Pancreas (tissue), 10 donors: ENCODE measurements at regions not wholly inside any gene's neighbourhood (a gene's known extent, or its start where the extent isn't known, plus 50 kb on each side); places are given as distances from the start of the nearest gene placed in this dataset.
A peak's percentile ranks its signal among the peaks of the same experiment; 100 is the strongest.

ENCODE experiments used
- ATAC-seq, 4 donors: fragments of 200-7000 bp; cut with Tn5 transposase; one replicate each; pipeline versions ENCODE4 v1.8.0 to v1.9.1; 2020; ENCODE audit warnings: mild to moderate bottlenecking in 4 of 4, moderate library complexity in 4 of 4
- DNase-seq, 6 donors: peaks; one replicate each; pipeline ENCODE4 v3.0.0-alpha.2; 2020
- FAIRE-seq: peaks from 2 replicates; lab custom pipeline; 2012; peaks lifted over from hg19 to GRCh38; lab: Jason Lieb, UNC
- H3K27ac ChIP-seq, 4 donors: fragments of 200-600 bp; sonication (generic); 1 replicate in 3 of 4; 2 replicates in 1 of 4; pipeline versions ENCODE4 v1.5.0 to v1.8.0; 2020
- H3K27me3 ChIP-seq, 4 donors: fragments of 200-600 bp; one replicate each; pipeline ENCODE4 v1.8.0; 2021
- H3K36me3 ChIP-seq, 3 donors: fragments of 200-600 bp; sonication (generic) in 1 of 3; one replicate each; pipeline versions ENCODE4 v1.5.0 to v1.8.0; 2020 to 2021
- H3K4me1 ChIP-seq, 3 donors: fragments of 200-600 bp; one replicate each; pipeline ENCODE4 v1.8.0; 2021
- H3K4me3 ChIP-seq, 4 donors: fragments of 200-600 bp; sonication (generic) in 2 of 4; one replicate each; pipeline versions ENCODE4 v1.5.0 to v1.8.0; 2020 to 2021
- H3K9me3 ChIP-seq, 4 donors: fragments of 200-600 bp; one replicate each; pipeline ENCODE4 v1.8.0; 2021
- WGBS, 2 donors: extraction: QIAGEN DNeasy Blood & Tissue Kit; methylation state at CpG; one replicate each; pipeline ENCODE4 v1.1.7; 2013; 5-methylcytosine and 5-hydroxymethylcytosine counted together
- intact Hi-C, 3 donors: fragments of 100-400 bp; cut with DNase I; formaldehyde crosslinking; loops; one replicate each; pipeline versions ENCODE4 v1.11.1 to v1.14.2; 2022
- TF ChIP-seq, protein P1 (sequence below), 4 donors: fragments of 200-600 bp; sonication (generic) in 3 of 4; IDR thresholded peaks; one replicate each; pipeline versions ENCODE4 v1.5.0 to v1.8.0; 2021; ENCODE audit warnings: antibody characterized with exemption in 4 of 4
- donor health status: healthy with polysubstance abuse.
- donor health status: DM: no; HTN: no; CAD: no; lungs with moderate emphysema.
- donor health status: DM: no; HTN: no; CAD: no.
- donor health status: control.
- donor health status: control.
- donor health status: Bipolar disorder and iron deficiency.
- donor health status: DM: yes; HTN: yes; CAD: no.
- donor health status: DM: no; HTN: no; CAD: no.
- donor health status: DM: no; HTN: no; CAD: no.
- donor health status: DM: yes; HTN: yes; CAD: no.

DNA sequence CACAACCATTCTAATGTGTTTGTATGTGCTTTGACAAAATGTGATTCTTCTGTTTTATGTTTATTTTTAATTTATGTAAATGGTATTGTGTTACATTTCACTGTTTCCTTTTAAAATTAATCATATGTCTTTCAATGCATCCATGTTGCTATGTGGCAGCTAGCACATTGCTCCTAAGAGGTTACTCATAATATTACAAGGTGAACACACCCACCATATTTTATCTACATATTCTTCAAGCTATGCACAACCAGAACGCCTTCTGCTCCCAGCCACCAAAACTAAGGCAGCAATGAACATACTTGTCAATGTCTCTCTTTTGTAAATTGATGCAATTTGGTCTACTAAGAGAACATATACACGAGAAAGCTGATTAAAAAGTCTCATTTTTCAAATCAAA, 160.6 kb upstream of the OSR1 start:
- intact Hi-C loops, result no loop called here
- Histone ChIP-seq H3K4me3 (no peak overlapping the region), H3K27ac (no peak overlapping the region), H3K9me3 (no peaks in the 10 kb centered on the region), H3K27me3 (no peaks in the 10 kb centered on the region), H3K36me3 (no peaks in the 10 kb centered on the region), H3K4me1 (no peaks in the 10 kb centered on the region)
- WGBS, 2 donors, result 50% methylated on average over 2 of the region's 2 CpGs
- ATAC-seq (no peak), DNase-seq (no peak), FAIRE-seq (no peak)
- TF ChIP-seq, protein P1, sequence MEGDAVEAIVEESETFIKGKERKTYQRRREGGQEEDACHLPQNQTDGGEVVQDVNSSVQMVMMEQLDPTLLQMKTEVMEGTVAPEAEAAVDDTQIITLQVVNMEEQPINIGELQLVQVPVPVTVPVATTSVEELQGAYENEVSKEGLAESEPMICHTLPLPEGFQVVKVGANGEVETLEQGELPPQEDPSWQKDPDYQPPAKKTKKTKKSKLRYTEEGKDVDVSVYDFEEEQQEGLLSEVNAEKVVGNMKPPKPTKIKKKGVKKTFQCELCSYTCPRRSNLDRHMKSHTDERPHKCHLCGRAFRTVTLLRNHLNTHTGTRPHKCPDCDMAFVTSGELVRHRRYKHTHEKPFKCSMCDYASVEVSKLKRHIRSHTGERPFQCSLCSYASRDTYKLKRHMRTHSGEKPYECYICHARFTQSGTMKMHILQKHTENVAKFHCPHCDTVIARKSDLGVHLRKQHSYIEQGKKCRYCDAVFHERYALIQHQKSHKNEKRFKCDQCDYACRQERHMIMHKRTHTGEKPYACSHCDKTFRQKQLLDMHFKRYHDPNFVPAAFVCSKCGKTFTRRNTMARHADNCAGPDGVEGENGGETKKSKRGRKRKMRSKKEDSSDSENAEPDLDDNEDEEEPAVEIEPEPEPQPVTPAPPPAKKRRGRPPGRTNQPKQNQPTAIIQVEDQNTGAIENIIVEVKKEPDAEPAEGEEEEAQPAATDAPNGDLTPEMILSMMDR (IDR thresholded peaks at IDR 0.05), result no peak

DNA sequence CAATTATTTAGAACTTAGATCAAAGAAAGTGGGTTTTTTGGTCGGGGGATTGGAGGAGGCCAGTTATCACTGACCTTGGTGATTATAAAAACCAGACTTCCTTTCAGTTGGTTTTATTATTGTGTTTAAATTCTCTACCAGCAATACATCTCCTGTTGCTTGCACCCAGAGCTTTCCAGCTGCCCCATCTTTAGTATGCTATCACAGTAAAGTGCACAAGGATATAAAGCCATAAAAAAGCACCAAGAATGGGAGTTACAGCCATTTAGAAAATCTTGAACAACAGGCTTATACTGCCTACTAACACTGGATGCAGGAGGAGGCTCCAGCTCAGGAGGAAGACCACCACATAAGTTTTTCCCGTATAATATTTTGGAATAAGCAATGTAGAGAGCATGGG, 148.7 kb upstream of the OSR1 start:
- intact Hi-C loops, result no loop called here
- H3K4me3 ChIP-seq, result no peak overlapping the region
- no peaks in the 10 kb centered on the region for H3K27me3 ChIP-seq
- WGBS, 2 donors, result 64 to 82% methylated on average over 2 of the region's 2 CpGs
- H3K4me1 ChIP-seq, result peaks cover 5 to 7% (median 7%) of the 10 kb centered on the region in 3 donors
- no peaks in the 10 kb centered on the region for H3K36me3 ChIP-seq
- ATAC-seq, result no peak
- no peak for DNase-seq
- TF ChIP-seq, protein P1 (IDR thresholded peaks at IDR 0.05), result no peak
- no peak for FAIRE-seq
- H3K27ac ChIP-seq, result no peak overlapping the region
- H3K9me3 ChIP-seq, result no peaks in the 10 kb centered on the region

DNA sequence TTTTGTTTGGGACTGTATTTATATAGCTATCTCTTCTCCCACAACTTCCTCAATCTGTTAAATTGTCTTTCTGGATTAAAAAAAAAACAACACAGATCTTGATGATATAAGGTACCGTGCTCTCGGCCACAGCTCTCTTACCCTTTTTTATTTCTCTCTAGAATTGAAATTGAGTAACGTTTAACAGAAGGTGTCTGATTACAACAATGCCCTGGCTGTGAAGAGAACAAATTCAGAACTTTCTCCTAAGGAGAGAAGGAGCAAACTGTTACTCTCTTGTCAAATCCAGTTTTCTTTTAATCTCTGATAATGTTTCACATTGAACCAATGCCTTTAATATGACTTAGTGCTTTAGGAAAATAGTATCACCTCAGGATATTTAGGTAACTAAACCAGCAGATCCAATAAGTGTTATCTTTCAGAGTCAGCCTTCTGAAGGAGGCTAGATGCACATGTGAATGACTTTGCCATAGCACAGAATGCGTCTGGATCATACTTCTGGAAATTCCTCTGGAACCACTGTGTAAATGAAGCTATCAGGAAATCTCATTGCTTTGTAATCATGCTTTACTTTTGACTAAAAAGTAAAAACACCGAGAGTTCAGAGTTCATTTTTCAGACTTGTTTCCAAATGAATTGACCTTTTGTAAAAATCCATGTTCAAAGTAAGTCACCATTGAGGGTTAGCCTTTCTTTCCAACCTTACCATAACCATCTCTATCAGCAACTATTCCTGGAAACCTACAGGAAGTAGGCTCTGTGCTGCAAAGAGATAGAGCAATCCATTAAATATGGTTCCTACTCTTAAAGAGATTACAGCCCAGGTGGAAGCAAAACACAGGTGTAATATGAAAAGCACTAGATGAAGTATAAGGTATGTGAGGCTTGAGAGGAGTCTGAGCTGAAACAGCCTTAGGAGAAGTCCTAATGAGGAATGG, 147.0 kb upstream of the OSR1 start:
- peak in 3 of 4 donors; percentile 14 to 74 (median 56) for ATAC-seq
- no peak for DNase-seq
- TF ChIP-seq, protein P1 (IDR thresholded peaks at IDR 0.05), result no peak
- peaks cover 5 to 7% (median 7%) of the 10 kb centered on the region in 3 donors for H3K4me1 ChIP-seq
- no peaks in the 10 kb centered on the region for H3K27me3 ChIP-seq
- no peaks in the 10 kb centered on the region for H3K36me3 ChIP-seq
- intact Hi-C loops, result no loop called here
- no peak for FAIRE-seq
- no peak overlapping the region for H3K4me3 ChIP-seq
- H3K27ac ChIP-seq, result peak overlapping the region in 2 of 4 donors; percentile 1 to 21
- no peaks in the 10 kb centered on the region for H3K9me3 ChIP-seq
- 8 to 11% methylated on average over 5 of the region's 5 CpGs for WGBS, 2 donors

DNA sequence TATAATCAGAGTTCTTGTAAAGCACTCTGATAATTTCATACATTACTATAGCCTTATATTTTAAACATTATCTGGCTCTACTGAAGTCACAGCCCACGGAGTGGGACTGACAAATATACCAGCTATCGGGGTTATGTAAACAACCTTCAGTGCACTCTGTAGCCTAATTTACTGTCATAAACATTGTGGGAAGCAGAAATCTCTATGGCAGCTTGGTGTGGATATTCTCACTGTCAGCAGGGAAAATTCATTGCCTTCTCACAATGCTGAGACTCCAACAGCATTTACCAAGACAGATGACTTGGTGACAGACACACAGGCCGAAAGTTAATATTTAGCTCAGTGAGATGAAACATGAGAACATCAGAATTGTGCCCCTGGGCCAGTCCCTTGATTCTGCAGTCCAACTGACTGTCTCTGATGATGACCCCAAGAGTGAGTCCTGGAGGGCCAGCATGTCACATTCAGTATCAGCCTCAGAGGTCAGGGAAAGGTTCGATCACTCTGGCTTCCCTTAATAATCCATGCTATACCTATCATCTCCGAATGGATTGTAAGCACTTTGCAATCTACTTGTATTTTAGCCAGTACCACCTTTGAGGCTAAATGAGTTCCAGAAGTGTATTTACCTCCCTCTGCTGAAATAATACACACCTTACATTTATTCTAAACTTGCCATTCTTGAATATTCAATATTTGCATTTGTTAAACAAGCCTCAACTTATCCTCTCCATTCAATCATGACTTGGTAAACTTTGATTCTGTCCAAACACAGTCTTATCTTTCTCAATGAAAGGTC, 146.2 kb upstream of the OSR1 start:
- peak; percentile 28 to 86 (median 72) for ATAC-seq
- H3K36me3 ChIP-seq, result no peaks in the 10 kb centered on the region
- intact Hi-C loops, result no loop called here
- H3K9me3 ChIP-seq, result no peaks in the 10 kb centered on the region
- no peak for FAIRE-seq
- peak overlapping the region in 2 of 4 donors; percentile 1 to 21 for H3K27ac ChIP-seq
- TF ChIP-seq, protein P1 (IDR thresholded peaks at IDR 0.05), result no peak
- no peak overlapping the region for H3K4me3 ChIP-seq
- WGBS, 2 donors, result 4 to 9% methylated on average over 5 of the region's 5 CpGs
- no peaks in the 10 kb centered on the region for H3K27me3 ChIP-seq
- DNase-seq, result no peak
- peaks cover 5 to 7% (median 7%) of the 10 kb centered on the region in 3 donors for H3K4me1 ChIP-seq
